Keratinocyte (primary cell): ENCODE measurements at regions not wholly inside any gene's neighbourhood (a gene's known extent, or its start where the extent isn't known, plus 50 kb on each side); places are given as distances from the start of the nearest gene placed in this dataset.

Experiments used
- DNase-seq: peaks from one replicate; pipeline ENCODE4 v3.0.0-alpha.2; 2011; ENCODE audit warnings: low read depth, missing footprints, low spot score
- FAIRE-seq: peaks from 2 replicates; lab custom pipeline; 2011; peaks lifted over from hg19 to GRCh38; lab: Jason Lieb, UNC
- H2AFZ ChIP-seq: 2 replicates; pipeline ENCODE4 v1.6.0; 2012; ENCODE audit warnings: low read length, control low read depth, inconsistent platforms; ENCODE audit not compliant: control insufficient read depth
- H3K27ac ChIP-seq: 2 replicates; pipeline ENCODE4 v1.5.1; 2011; ENCODE audit warnings: low read length; ENCODE audit not compliant: control insufficient read depth, insufficient read depth
- H3K27me3 ChIP-seq: 3 replicates; pipeline ENCODE4 v1.6.0; 2011; ENCODE audit warnings: low read length; ENCODE audit not compliant: control insufficient read depth, insufficient read depth; ENCODE audit errors: extremely low read depth
- H3K36me3 ChIP-seq, 2 experiments: 2 replicates in 1 of 2; 3 replicates in 1 of 2; pipeline ENCODE4 v1.5.1; 2011; ENCODE audit warnings: low read length in 2 of 2, mild to moderate bottlenecking in 1 of 2; ENCODE audit not compliant: control insufficient read depth in 2 of 2, insufficient read depth in 2 of 2; ENCODE audit errors: extremely low read depth in 1 of 2
- H3K4me1 ChIP-seq: 3 replicates; pipeline ENCODE4 v1.5.1; 2011; ENCODE audit warnings: low read length; ENCODE audit not compliant: control insufficient read depth, insufficient read depth; ENCODE audit errors: extremely low read depth
- H3K4me2 ChIP-seq: 3 replicates; pipeline ENCODE4 v1.6.0; 2011; ENCODE audit warnings: low read depth, low read length; ENCODE audit not compliant: control insufficient read depth, insufficient read depth; ENCODE audit errors: extremely low read depth
- H3K4me3 ChIP-seq, 3 experiments: fragments of 200-600 bp in 1 of 3; sonication (generic) in 1 of 3; 2 replicates in 2 of 3; 3 replicates in 1 of 3; pipeline ENCODE4 v1.5.1; 2011 to 2016; ENCODE audit warnings: low read length in 3 of 3, mild to moderate bottlenecking in 3 of 3, control low read depth in 2 of 3, inconsistent platforms in 1 of 3, low read depth in 1 of 3, mixed read lengths in 1 of 3, mixed run types in 1 of 3, moderate library complexity in 1 of 3; ENCODE audit not compliant: control insufficient read depth in 2 of 3, insufficient read depth in 2 of 3; ENCODE audit errors: extremely low read depth in 1 of 3
- H3K79me2 ChIP-seq: 2 replicates; pipeline ENCODE4 v1.6.0; 2012; ENCODE audit warnings: low read length; ENCODE audit not compliant: control insufficient read depth, insufficient read depth
- H3K9ac ChIP-seq: 3 replicates; pipeline ENCODE4 v1.6.0; 2011; ENCODE audit warnings: low read length; ENCODE audit not compliant: control insufficient read depth, insufficient read depth; ENCODE audit errors: extremely low read depth
- H3K9me1 ChIP-seq: 3 replicates; pipeline ENCODE4 v1.6.0; 2011; ENCODE audit warnings: low read length; ENCODE audit not compliant: control insufficient read depth, insufficient read depth; ENCODE audit errors: extremely low read depth
- H3K9me3 ChIP-seq: 2 replicates; pipeline ENCODE4 v1.5.1; 2012; ENCODE audit warnings: low read depth, low read length; ENCODE audit not compliant: control insufficient read depth
- H4K20me1 ChIP-seq: 3 replicates; pipeline ENCODE4 v1.6.0; 2011; ENCODE audit warnings: low read length; ENCODE audit not compliant: control insufficient read depth, insufficient read depth; ENCODE audit errors: extremely low read depth
- CTCF ChIP-seq, 3 experiments: IDR thresholded peaks in 1 of 3; conservative IDR thresholded peaks in 1 of 3; optimal IDR thresholded peaks in 1 of 3; 2 replicates in 2 of 3; 3 replicates in 1 of 3; pipeline versions ENCODE3 to v1.5.1; 2011; ENCODE audit warnings: low read length in 3 of 3, mild to moderate bottlenecking in 3 of 3, moderate library complexity in 2 of 3, control low read depth in 1 of 3, inconsistent platforms in 1 of 3; ENCODE audit not compliant: insufficient read depth in 2 of 3; ENCODE audit errors: extremely low read depth in 1 of 3
- EZH2 ChIP-seq: IDR thresholded peaks from one replicate; pipeline ENCODE4 v1.6.1; 2012; ENCODE audit warnings: inconsistent platforms, mild to moderate bottlenecking, low read length, moderate library complexity
- dilution Hi-C: fragments of 300-500 bp; cut with MboI; formaldehyde crosslinking; loops from one replicate; pipeline ENCODE4 v1.7.0; 2020; ENCODE audit warnings: low sequenced_read_pairs; ENCODE audit not compliant: extremely low pct_ligation_motif_present

GRCh38 chr2:2502201-2502549, 171.1 kb upstream of the MYT1L start:
- Histone ChIP-seq H3K4me1 (no peaks in the 10 kb centered on the region), H3K9me1 (no peaks in the 10 kb centered on the region), H3K27ac (no peak overlapping the region), H3K9me3 (peaks cover 4% of the 10 kb centered on the region), H3K36me3 (no peaks in the 10 kb centered on the region), H2AFZ (no peak overlapping the region), H3K9ac (no peak overlapping the region), H3K4me2 (no peak overlapping the region), H3K79me2 (no peaks in the 10 kb centered on the region), H3K27me3 (no peaks in the 10 kb centered on the region), H3K4me3 (no peak overlapping the region), H4K20me1 (no peaks in the 10 kb centered on the region)
- dilution Hi-C loops, result no loop called here
- FAIRE-seq, result no peak
- no peak for DNase-seq
- TF ChIP-seq CTCF (optimal IDR thresholded peaks at IDR 0.05 in 1 of 3, IDR thresholded peaks at IDR 0.05 in 1 of 3, conservative IDR thresholded peaks at IDR 0.05 in 1 of 3; ENCODE audit: extremely low read depth in 1 of 3, insufficient read depth in 2 of 3, low read length in 3 of 3), result no peak
- no peak for TF ChIP-seq EZH2

- Histone ChIP-seq H3K4me2 (no peak overlapping the region), H3K9me3 (peaks cover 4% of the 10 kb centered on the region), H3K9ac (no peak overlapping the region), H3K4me1 (no peaks in the 10 kb centered on the region), H3K27ac (no peak overlapping the region), H3K9me1 (no peaks in the 10 kb centered on the region), H3K36me3 (no peaks in the 10 kb centered on the region), H3K27me3 (no peaks in the 10 kb centered on the region), H4K20me1 (no peaks in the 10 kb centered on the region), H2AFZ (no peak overlapping the region), H3K4me3 (no peak overlapping the region), H3K79me2 (no peaks in the 10 kb centered on the region)
- no peak for TF ChIP-seq EZH2
- no peak for TF ChIP-seq CTCF (optimal IDR thresholded peaks at IDR 0.05 in 1 of 3, IDR thresholded peaks at IDR 0.05 in 1 of 3, conservative IDR thresholded peaks at IDR 0.05 in 1 of 3; ENCODE audit: extremely low read depth in 1 of 3, insufficient read depth in 2 of 3, low read length in 3 of 3)
- FAIRE-seq, result no peak
- DNase-seq, result no peak
- dilution Hi-C loops, result no loop called here
Measured at GRCh38 chr2:2501454-2502200, 170.6 kb upstream of the MYT1L start.
